DND-41 (cell line): ENCODE measurements at regions not wholly inside any gene's neighbourhood (a gene's known extent, or its start where the extent isn't known, plus 50 kb on each side); places are given as distances from the start of the nearest gene placed in this dataset.

Source experiments
- EZH2 ChIP-seq: IDR thresholded peaks from 3 replicates; pipeline ENCODE4 v1.6.1; 2012; ENCODE audit warnings: borderline replicate concordance, low read depth, mild to moderate bottlenecking, moderate library complexity, low read length, inconsistent platforms; ENCODE audit not compliant: severe bottlenecking
- TF ChIP-seq, protein P1 (sequence below): IDR thresholded peaks from 2 replicates; pipeline ENCODE4 v1.5.1; 2012; ENCODE audit warnings: borderline replicate concordance, low read length, moderate library complexity, mild to moderate bottlenecking; ENCODE audit not compliant: poor library complexity, severe bottlenecking; ENCODE audit errors: extremely low read depth

DNA sequence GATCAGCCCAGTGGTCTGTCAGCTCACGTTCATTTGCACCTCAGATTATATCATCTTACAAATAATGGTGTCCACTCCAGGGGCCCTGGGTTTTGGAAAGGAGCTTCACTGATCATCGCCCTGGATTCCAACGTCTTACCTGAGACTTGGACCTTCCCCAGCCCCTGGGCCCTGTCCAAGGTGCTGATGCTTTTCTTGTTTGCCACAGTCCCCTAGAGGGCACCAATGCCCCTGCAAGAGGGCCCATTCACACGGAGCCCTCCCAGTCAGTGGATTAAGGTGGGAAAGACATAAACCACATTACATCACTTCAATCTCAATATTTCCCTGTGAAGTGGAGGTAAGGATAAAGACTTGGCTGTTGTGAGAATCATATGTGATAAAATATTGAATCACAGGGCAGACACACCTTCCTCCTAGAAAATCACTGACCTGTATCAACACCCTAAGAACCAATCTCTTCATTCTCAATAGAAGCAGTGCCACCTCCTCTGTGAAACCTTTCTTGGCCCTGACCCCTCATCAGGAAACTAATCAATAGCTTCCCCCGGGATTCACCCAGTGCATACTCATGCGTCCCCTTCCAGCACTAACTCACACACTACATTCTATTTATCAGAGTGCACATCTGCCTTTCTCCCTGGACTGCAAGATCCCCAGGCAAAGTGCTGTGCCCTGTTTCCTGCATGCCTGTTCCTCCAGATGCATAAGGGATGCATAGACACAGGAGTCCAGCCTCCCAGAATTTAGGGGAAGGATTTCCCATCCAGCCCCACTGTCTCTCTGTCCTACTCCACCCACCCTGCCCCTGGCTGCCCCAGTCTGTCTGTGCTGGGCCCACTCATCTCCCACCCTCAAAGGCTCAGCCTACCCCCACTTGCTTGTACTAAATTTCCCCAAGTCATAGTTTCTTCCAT is 167.0 kb downstream of the BUD13 start:
- TF ChIP-seq, protein P1, sequence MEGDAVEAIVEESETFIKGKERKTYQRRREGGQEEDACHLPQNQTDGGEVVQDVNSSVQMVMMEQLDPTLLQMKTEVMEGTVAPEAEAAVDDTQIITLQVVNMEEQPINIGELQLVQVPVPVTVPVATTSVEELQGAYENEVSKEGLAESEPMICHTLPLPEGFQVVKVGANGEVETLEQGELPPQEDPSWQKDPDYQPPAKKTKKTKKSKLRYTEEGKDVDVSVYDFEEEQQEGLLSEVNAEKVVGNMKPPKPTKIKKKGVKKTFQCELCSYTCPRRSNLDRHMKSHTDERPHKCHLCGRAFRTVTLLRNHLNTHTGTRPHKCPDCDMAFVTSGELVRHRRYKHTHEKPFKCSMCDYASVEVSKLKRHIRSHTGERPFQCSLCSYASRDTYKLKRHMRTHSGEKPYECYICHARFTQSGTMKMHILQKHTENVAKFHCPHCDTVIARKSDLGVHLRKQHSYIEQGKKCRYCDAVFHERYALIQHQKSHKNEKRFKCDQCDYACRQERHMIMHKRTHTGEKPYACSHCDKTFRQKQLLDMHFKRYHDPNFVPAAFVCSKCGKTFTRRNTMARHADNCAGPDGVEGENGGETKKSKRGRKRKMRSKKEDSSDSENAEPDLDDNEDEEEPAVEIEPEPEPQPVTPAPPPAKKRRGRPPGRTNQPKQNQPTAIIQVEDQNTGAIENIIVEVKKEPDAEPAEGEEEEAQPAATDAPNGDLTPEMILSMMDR: peak; percentile 79
- TF ChIP-seq EZH2: no peak
